SU-DHL-6 (cell line): ENCODE measurements at regions not wholly inside any gene's neighbourhood (a gene's known extent, or its start where the extent isn't known, plus 50 kb on each side); places are given as distances from the start of the nearest gene placed in this dataset.

Source experiments
- H2AFZ ChIP-seq: fragments of 200-600 bp; sonication (generic); 2 replicates; pipeline ENCODE4 v1.6.1; 2014; ENCODE audit warnings: low read depth, mild to moderate bottlenecking, moderate library complexity, mixed read lengths, antibody characterized with exemption, low read length; ENCODE audit not compliant: severe bottlenecking
- H3F3A ChIP-seq: fragments of 200-600 bp; shearing (Covaris generic); 2 replicates; pipeline ENCODE4 v1.6.0; 2016; ENCODE audit warnings: antibody characterized with exemption, mild to moderate bottlenecking; ENCODE audit not compliant: insufficient read depth
- H3K27ac ChIP-seq: fragments of 200-600 bp; sonication (generic); 2 replicates; pipeline ENCODE4 v1.5.1; 2016; ENCODE audit warnings: low read depth, mild to moderate bottlenecking, low read length, moderate library complexity, mixed read lengths
- H3K27me3 ChIP-seq: fragments of 200-600 bp; sonication (generic), shearing (Covaris generic); 2 replicates; pipeline ENCODE4 v1.6.0; 2014; ENCODE audit warnings: mild to moderate bottlenecking, low read length
- H3K36me3 ChIP-seq: fragments of 200-600 bp; sonication (generic); 2 replicates; pipeline ENCODE4 v1.6.1; 2014; ENCODE audit warnings: mild to moderate bottlenecking, low read length, mixed read lengths
- H3K4me2 ChIP-seq: fragments of 300-600, 200-600 bp; shearing (Covaris generic), sonication (generic); 2 replicates; pipeline ENCODE4 v1.6.0; 2014; ENCODE audit warnings: low read length, low read depth, mild to moderate bottlenecking; ENCODE audit not compliant: poor library complexity, severe bottlenecking
- H3K4me3 ChIP-seq: fragments of 200-600 bp; sonication (generic); 2 replicates; pipeline ENCODE4 v1.5.1; 2014; ENCODE audit warnings: antibody characterized with exemption, low read length, mild to moderate bottlenecking, mixed read lengths; ENCODE audit not compliant: insufficient read depth, poor library complexity, severe bottlenecking
- H3K79me2 ChIP-seq: fragments of 200-600 bp; sonication (generic); 2 replicates; pipeline ENCODE4 v1.6.1; 2014; ENCODE audit warnings: mild to moderate bottlenecking, low read length, moderate library complexity; ENCODE audit not compliant: insufficient read depth
- H3K9ac ChIP-seq: fragments of 200-600 bp; sonication (generic); 2 replicates; pipeline ENCODE4 v1.7.0; 2014; ENCODE audit warnings: mild to moderate bottlenecking, low read length
- H3K9me2 ChIP-seq: fragments of 200-600 bp; sonication (generic); replicated peaks from 2 replicates; pipeline ENCODE4 v1.6.1; 2014; ENCODE audit warnings: low read length; ENCODE audit not compliant: insufficient read depth
- H3K9me3 ChIP-seq: fragments of 200-600 bp; sonication (generic); 2 replicates; pipeline ENCODE4 v1.6.1; 2014; ENCODE audit warnings: low read length, mixed read lengths; ENCODE audit not compliant: insufficient read depth
- H4K20me1 ChIP-seq: fragments of 200-600 bp; sonication (generic); 2 replicates; pipeline ENCODE4 v1.6.1; 2014; ENCODE audit warnings: low read depth, mild to moderate bottlenecking, antibody characterized with exemption, low read length, moderate library complexity, mixed read lengths
- EZH2phosphoT487 ChIP-seq: fragments of 200-600 bp; sonication (generic), shearing (Covaris generic); conservative IDR thresholded peaks from 2 replicates; pipeline ENCODE4 v1.6.1; 2018; ENCODE audit warnings: mild to moderate bottlenecking, antibody characterized with exemption, low read length, moderate library complexity, mixed read lengths
- TF ChIP-seq, protein P1 (sequence below): fragments of 200-600 bp; sonication (generic); IDR thresholded peaks from one replicate; pipeline ENCODE4 v1.5.1; 2017; ENCODE audit warnings: antibody characterized with exemption, mild to moderate bottlenecking, low read length, moderate library complexity; ENCODE audit not compliant: insufficient read depth, poor library complexity, severe bottlenecking

DNA sequence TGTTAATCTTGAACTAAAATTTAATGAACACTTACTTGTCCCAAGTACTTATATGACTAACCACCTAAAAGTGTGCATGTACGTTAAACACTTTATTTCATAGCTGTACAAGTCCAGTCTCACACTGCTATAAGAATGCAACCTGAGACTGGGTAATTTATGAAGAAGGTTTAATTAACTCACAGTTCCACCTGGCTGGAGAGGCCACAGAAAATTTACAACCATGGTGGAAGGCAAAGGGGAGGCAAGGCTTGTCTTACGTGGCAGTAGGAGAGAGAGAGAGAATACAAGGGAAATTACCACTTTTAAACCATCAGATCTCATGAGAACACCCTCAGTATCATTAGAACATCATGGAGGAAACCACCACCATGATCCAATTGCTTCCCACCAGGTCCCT lies 748.7 kb upstream of the HS3ST1 start:
- no peak for TF ChIP-seq EZH2phosphoT487
- TF ChIP-seq, protein P1, sequence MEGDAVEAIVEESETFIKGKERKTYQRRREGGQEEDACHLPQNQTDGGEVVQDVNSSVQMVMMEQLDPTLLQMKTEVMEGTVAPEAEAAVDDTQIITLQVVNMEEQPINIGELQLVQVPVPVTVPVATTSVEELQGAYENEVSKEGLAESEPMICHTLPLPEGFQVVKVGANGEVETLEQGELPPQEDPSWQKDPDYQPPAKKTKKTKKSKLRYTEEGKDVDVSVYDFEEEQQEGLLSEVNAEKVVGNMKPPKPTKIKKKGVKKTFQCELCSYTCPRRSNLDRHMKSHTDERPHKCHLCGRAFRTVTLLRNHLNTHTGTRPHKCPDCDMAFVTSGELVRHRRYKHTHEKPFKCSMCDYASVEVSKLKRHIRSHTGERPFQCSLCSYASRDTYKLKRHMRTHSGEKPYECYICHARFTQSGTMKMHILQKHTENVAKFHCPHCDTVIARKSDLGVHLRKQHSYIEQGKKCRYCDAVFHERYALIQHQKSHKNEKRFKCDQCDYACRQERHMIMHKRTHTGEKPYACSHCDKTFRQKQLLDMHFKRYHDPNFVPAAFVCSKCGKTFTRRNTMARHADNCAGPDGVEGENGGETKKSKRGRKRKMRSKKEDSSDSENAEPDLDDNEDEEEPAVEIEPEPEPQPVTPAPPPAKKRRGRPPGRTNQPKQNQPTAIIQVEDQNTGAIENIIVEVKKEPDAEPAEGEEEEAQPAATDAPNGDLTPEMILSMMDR, result no peak
- Histone ChIP-seq H2AFZ (no peak overlapping the region), H3K27me3 (no peaks in the 10 kb centered on the region), H3K79me2 (no peaks in the 10 kb centered on the region), H3K27ac (no peak overlapping the region), H3K9me3 (no peaks in the 10 kb centered on the region), H3K9me2 (no peaks in the 10 kb centered on the region), H3K36me3 (no peaks in the 10 kb centered on the region), H4K20me1 (no peaks in the 10 kb centered on the region), H3K4me3 (no peak overlapping the region), H3F3A (no peaks in the 10 kb centered on the region), H3K4me2 (no peak overlapping the region), H3K9ac (no peak overlapping the region)

DNA sequence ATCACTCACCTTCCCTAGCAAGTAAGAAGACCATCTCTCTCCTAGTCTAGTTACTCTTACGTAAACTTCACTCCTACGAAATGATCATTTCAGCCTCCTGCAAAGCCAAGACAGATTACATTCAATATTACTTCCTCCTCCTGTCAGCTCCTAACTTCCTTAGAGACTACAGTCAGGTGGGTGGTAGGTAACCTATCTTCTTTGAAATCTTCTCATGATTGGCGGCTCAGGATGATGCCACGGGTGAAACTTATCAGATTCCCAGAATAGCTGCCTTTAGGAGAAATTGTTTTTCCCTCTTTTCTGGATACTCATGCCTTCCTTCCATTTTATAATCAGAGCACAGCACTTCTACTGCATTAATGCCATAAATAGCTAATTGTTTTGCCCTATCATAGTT lies 744.8 kb upstream of the HS3ST1 start:
- H3K4me3 ChIP-seq, result no peak overlapping the region
- H3K27ac ChIP-seq, result no peak overlapping the region
- H3K4me2 ChIP-seq, result no peak overlapping the region
- H3K27me3 ChIP-seq, result no peaks in the 10 kb centered on the region
- no peaks in the 10 kb centered on the region for H3F3A ChIP-seq
- H3K9me3 ChIP-seq, result no peaks in the 10 kb centered on the region
- TF ChIP-seq EZH2phosphoT487, result no peak
- TF ChIP-seq, protein P1, result no peak
- no peaks in the 10 kb centered on the region for H3K9me2 ChIP-seq
- H3K9ac ChIP-seq, result no peak overlapping the region
- H3K79me2 ChIP-seq, result no peaks in the 10 kb centered on the region
- H3K36me3 ChIP-seq, result no peaks in the 10 kb centered on the region
- H4K20me1 ChIP-seq, result no peaks in the 10 kb centered on the region
- no peak overlapping the region for H2AFZ ChIP-seq

DNA sequence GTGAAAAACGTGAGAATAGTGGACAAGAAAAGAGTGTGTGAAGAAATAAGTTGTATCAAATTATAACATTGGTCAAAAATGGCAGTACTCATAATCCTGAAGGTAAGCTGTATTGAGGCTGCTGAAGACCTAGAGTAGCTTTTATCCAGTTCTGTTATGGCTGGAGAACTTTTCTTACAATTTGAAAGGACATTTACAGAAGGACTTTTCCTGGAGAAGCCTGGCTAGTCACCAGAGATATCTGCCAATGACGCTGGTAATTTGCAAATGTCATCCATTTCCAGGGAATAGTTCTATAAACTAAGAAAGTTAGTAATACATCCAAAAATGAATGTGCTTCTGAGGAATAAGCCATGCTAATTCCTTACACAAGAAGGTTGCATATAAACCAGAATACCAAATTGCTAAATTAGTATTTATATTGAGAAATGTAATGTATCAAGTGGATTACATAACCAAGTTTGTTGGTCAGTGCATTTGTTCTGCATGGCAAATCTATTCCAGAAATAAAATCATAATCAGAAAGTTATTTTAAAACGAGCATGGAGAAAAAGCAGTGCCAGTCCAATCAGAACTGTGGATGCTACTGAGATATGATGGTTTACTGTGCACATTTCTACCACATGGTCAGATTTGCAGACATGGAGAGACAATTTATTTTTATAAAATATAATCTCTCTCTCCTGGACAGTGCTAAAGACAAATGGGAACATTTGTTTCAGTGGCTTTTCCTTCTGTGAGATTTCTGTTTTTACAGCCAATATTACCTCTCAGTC lies 743.7 kb upstream of the HS3ST1 start:
- no peak overlapping the region for H2AFZ ChIP-seq
- H3K79me2 ChIP-seq, result no peaks in the 10 kb centered on the region
- TF ChIP-seq, protein P1, result no peak
- no peak for TF ChIP-seq EZH2phosphoT487
- H3F3A ChIP-seq, result no peaks in the 10 kb centered on the region
- no peaks in the 10 kb centered on the region for H3K36me3 ChIP-seq
- H3K4me3 ChIP-seq, result no peak overlapping the region
- no peaks in the 10 kb centered on the region for H3K9me3 ChIP-seq
- no peaks in the 10 kb centered on the region for H3K9me2 ChIP-seq
- H4K20me1 ChIP-seq, result no peaks in the 10 kb centered on the region
- no peak overlapping the region for H3K4me2 ChIP-seq
- H3K9ac ChIP-seq, result no peak overlapping the region
- no peak overlapping the region for H3K27ac ChIP-seq
- no peaks in the 10 kb centered on the region for H3K27me3 ChIP-seq
